ENCODE measurements at regions not wholly inside any gene's neighbourhood (a gene's known extent, or its start where the extent isn't known, plus 50 kb on each side); places are given as distances from the start of the nearest gene placed in this dataset.
"Not testable (repeated sequence)": the region's sequence is repeated elsewhere in the genome, so short reads cannot be mapped to it uniquely, and the experiment has no call there.

DNA sequence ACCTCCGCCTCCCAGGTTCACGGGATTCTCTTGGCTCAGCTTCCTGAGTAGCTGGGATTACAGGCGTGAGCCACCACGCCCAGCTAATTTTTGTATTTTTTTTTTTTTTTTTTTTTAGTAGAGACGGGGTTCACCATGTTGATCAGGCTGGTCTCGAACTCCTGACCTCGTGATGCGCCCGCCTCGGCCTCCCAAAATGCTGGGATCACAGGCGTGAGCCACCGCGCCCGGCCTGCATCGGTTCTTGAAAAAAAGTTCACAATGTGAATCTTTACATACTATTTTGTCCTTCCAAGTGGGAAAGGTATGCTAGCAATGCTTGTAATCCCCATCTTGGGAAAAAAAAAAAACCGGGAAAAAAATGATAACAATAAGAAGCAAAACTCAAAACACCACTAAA lies 211.0 kb downstream of the SH3BGRL start:
- TF ChIP-seq CTCF (IDR thresholded peaks at IDR 0.05; ENCODE audit: poor library complexity, severe bottlenecking); REST (IDR thresholded peaks at IDR 0.05; ENCODE audit: borderline replicate concordance); POLR2AphosphoS5 (IDR thresholded peaks at IDR 0.05); TAF1 (IDR thresholded peaks at IDR 0.05; ENCODE audit: low read depth); EZH2 (IDR thresholded peaks at IDR 0.05; ENCODE audit: borderline replicate concordance, insufficient read depth, low read length, poor library complexity, severe bottlenecking); RAD21 (conservative IDR thresholded peaks at IDR 0.05); EP300 (conservative IDR thresholded peaks at IDR 0.05; ENCODE audit: poor library complexity, severe bottlenecking); MXI1 (conservative IDR thresholded peaks at IDR 0.05; ENCODE audit: poor library complexity, severe bottlenecking): not testable (repeated sequence)

All from neural cell (in vitro differentiated cells).